OCI-M1 (cell line): ENCODE measurements at regions not wholly inside any gene's neighbourhood (a gene's known extent, or its start where the extent isn't known, plus 50 kb on each side); places are given as distances from the start of the nearest gene placed in this dataset.

Experiments
- DNase-seq: peaks from one replicate; lab custom pipeline; 2025; lab: John Stamatoyannopoulos, UW

DNA sequence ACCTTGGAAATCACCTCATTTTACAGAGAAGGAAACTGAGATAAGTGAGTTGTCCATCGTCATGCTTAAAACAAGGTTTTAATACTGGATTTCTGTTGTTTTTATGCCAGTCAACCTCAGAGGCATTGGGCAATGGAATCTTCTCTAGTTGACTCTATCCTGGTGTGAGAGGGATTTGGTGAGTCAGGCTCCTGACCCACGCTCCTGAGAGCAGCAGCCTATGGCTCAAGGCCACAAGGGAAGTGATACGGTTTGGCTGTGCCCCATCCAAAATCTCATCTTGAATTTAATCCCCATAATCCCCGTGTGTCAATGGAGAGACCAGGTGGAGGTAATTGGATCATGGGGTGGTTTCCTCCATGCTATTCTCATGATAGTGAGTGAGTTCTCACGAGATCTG, 90.1 kb downstream of the TLR5 start:
- DNase-seq = no peak

DNA sequence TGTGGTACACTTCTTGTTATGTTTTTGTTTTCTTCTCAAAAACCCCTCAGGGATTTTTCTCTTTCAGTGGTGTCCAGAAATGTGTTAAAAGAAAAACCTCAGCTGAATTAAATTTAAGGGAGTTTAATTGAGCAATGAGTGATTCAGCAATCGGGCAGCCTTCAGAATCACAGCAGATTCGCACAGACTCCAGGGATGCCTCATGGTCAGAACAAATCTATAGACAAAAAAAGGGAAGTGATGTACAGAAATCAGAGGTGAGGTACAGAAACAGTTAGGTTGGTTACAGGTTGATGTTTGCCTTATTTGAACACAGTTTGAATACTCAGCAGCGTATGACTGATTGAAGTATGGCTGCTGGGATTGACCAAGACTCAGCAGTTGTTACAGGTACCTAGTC, 86.2 kb downstream of the TLR5 start:
- DNase-seq = no peak

DNA sequence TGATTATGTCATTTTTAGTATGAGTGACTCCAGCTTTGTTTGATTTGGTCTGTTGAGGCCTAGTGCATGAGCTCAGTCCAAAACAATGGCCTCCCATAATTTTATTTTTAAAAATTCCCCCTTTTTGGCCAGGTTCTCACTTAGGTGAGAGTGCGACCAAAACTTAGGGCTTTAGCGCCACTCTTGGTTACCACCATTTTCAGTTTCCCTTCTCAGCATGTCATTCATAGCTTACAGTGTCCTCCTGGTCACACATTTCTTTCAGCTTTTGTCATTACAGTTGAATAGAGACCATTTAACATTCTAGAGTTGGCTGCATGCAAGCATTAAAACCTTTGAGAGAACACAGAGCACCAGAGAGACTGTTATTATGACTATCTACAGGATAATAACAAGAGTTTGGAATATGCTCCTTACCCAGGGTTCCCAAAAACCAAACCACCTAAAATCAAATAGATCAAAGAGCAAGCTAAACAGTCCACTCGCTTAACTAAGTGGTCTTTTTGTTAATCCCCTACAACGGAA, 85.4 kb downstream of the TLR5 start:
- no peak for DNase-seq
